Testis (tissue), 2 donors: ENCODE measurements at regions not wholly inside any gene's neighbourhood (a gene's known extent, or its start where the extent isn't known, plus 50 kb on each side); places are given as distances from the start of the nearest gene placed in this dataset.

Experiments
- DNase-seq: peaks from one replicate; pipeline ENCODE4 v3.0.0-alpha.2; 2019
- H3K27ac ChIP-seq, 2 donors: fragments of 200-600 bp; sonication (generic); one replicate each; pipeline ENCODE4 v1.5.1; 2019
- H3K27me3 ChIP-seq: fragments of 200-600 bp; sonication (generic); one replicate; pipeline ENCODE4 v1.5.1; 2019
- H3K36me3 ChIP-seq: fragments of 200-600 bp; sonication (generic); one replicate; pipeline ENCODE4 v1.5.1; 2017; ENCODE audit warnings: low read depth; ENCODE audit errors: missing control alignments
- H3K4me1 ChIP-seq: fragments of 200-600 bp; sonication (generic); one replicate; pipeline ENCODE4 v1.5.1; 2019
- H3K4me3 ChIP-seq, 2 donors: fragments of 200-600 bp; sonication (generic); one replicate each; pipeline ENCODE4 v1.5.1; 2017 to 2019
- H3K9me3 ChIP-seq: fragments of 200-600 bp; sonication (generic); one replicate; pipeline ENCODE4 v1.5.1; 2017
- CTCF ChIP-seq, 3 experiments: fragments of 450-650 bp in 2 of 3; fragments of 200-600 bp in 1 of 3; sonication (generic) in 1 of 3; IDR thresholded peaks; one replicate each; pipeline ENCODE4 v1.5.1; 2016 to 2019; ENCODE audit warnings: antibody characterized with exemption in 3 of 3, mild to moderate bottlenecking in 2 of 3, moderate library complexity in 1 of 3
- POLR2A ChIP-seq: fragments of 450-650 bp; IDR thresholded peaks from one replicate; pipeline ENCODE4 v1.6.1; 2017; ENCODE audit warnings: antibody characterized with exemption, mild to moderate bottlenecking, moderate library complexity
- WGBS, 2 donors: methylation state at CpG; one replicate each; pipeline ENCODE4 v1.1.5; 2018; 5-methylcytosine and 5-hydroxymethylcytosine counted together
- intact Hi-C: fragments of 100-400 bp; cut with DNase I; formaldehyde crosslinking; loops from one replicate; pipeline ENCODE4 v1.15.1; 2023; ENCODE audit warnings: low total_unique reads

GRCh38 chr2:194252127-194252526 lies 1404.9 kb upstream of the SLC39A10 start:
- H3K36me3 ChIP-seq, result no peaks in the 10 kb centered on the region
- no peak for TF ChIP-seq CTCF (IDR thresholded peaks at IDR 0.05)
- no peak for TF ChIP-seq POLR2A
- DNase-seq, result no peak
- no peak overlapping the region for H3K27ac ChIP-seq
- no peaks in the 10 kb centered on the region for H3K4me1 ChIP-seq
- H3K27me3 ChIP-seq, result no peaks in the 10 kb centered on the region
- H3K4me3 ChIP-seq, result no peak overlapping the region
- intact Hi-C loops, result no loop called here
- no peaks in the 10 kb centered on the region for H3K9me3 ChIP-seq
- 91 to 94% methylated on average over 2 of the region's 2 CpGs for WGBS, 2 donors

- no peak for DNase-seq
- H3K27me3 ChIP-seq, result no peaks in the 10 kb centered on the region
- no peak overlapping the region for H3K27ac ChIP-seq
- WGBS, 2 donors, result 60 to 63% methylated on average over 3 of the region's 3 CpGs
- no peaks in the 10 kb centered on the region for H3K4me1 ChIP-seq
- no peaks in the 10 kb centered on the region for H3K9me3 ChIP-seq
- H3K4me3 ChIP-seq, result no peak overlapping the region
- H3K36me3 ChIP-seq, result no peaks in the 10 kb centered on the region
- intact Hi-C loops, result no loop called here
- TF ChIP-seq CTCF (IDR thresholded peaks at IDR 0.05), result no peak
- TF ChIP-seq POLR2A, result no peak
These were observed 1424.4 kb upstream of the SLC39A10 start for GRCh38 chr2:194232600-194232999.

- Histone ChIP-seq H3K36me3 (no peaks in the 10 kb centered on the region), H3K4me3 (no peak overlapping the region), H3K4me1 (no peaks in the 10 kb centered on the region), H3K27ac (no peak overlapping the region), H3K27me3 (no peaks in the 10 kb centered on the region), H3K9me3 (no peaks in the 10 kb centered on the region)
- intact Hi-C loops, result no loop called here
- no peak for TF ChIP-seq POLR2A
- TF ChIP-seq CTCF (IDR thresholded peaks at IDR 0.05), result no peak
- WGBS, 2 donors, result 20 to 44% methylated on average over 1 of the region's 1 CpG
- no peak for DNase-seq
These were observed 1433.8 kb upstream of the SLC39A10 start for GRCh38 chr2:194223218-194223617.

GRCh38 chr2:194214192-194214591 lies 1442.8 kb upstream of the SLC39A10 start:
- Histone ChIP-seq H3K27ac (no peak overlapping the region), H3K9me3 (no peaks in the 10 kb centered on the region), H3K4me1 (no peaks in the 10 kb centered on the region), H3K27me3 (no peaks in the 10 kb centered on the region), H3K36me3 (no peaks in the 10 kb centered on the region), H3K4me3 (no peak overlapping the region)
- intact Hi-C loops, result no loop called here
- TF ChIP-seq CTCF (IDR thresholded peaks at IDR 0.05), result no peak
- TF ChIP-seq POLR2A, result no peak
- no peak for DNase-seq

GRCh38 chr2:194205568-194206227 lies 1451.3 kb upstream of the SLC39A10 start:
- intact Hi-C loops, result no loop called here
- H3K4me1 ChIP-seq, result no peaks in the 10 kb centered on the region
- no peaks in the 10 kb centered on the region for H3K9me3 ChIP-seq
- WGBS, 2 donors, result 84 to 87% methylated on average over 5 of the region's 5 CpGs
- no peak for TF ChIP-seq POLR2A
- DNase-seq, result no peak
- H3K4me3 ChIP-seq, result no peak overlapping the region
- H3K27me3 ChIP-seq, result no peaks in the 10 kb centered on the region
- H3K36me3 ChIP-seq, result no peaks in the 10 kb centered on the region
- no peak overlapping the region for H3K27ac ChIP-seq
